ENCODE measurements at regions not wholly inside any gene's neighbourhood (a gene's known extent, or its start where the extent isn't known, plus 50 kb on each side); places are given as distances from the start of the nearest gene placed in this dataset.

- DNase-seq, result no peak
Observed at GRCh38 chr6:44682280-44682679, 294.8 kb downstream of the CDC5L start.

- no peak for DNase-seq
Observed at GRCh38 chr6:44682987-44683779, 295.7 kb downstream of the CDC5L start.

- no peak for DNase-seq
Observed at GRCh38 chr6:44685213-44685612, 297.7 kb downstream of the CDC5L start.

- no peak for DNase-seq
Observed at GRCh38 chr6:44696099-44696498, 308.6 kb downstream of the CDC5L start.

- no peak for DNase-seq
Observed at GRCh38 chr6:44696686-44697085, 309.2 kb downstream of the CDC5L start.

- DNase-seq, result no peak
Observed at GRCh38 chr6:44697327-44697726, 309.8 kb downstream of the CDC5L start.

- DNase-seq, result no peak
Observed at GRCh38 chr6:44698602-44699001, 311.1 kb downstream of the CDC5L start.

GRCh38 chr6:44699082-44699481 is 311.6 kb downstream of the CDC5L start:
- DNase-seq, result no peak

- DNase-seq, result no peak
Observed at GRCh38 chr6:44699851-44700250, 312.3 kb downstream of the CDC5L start.

GRCh38 chr6:44700422-44700821 is 312.9 kb downstream of the CDC5L start:
- no peak for DNase-seq

GRCh38 chr6:44701038-44701636 is 313.6 kb downstream of the CDC5L start:
- no peak for DNase-seq

GRCh38 chr6:44701637-44702101 is 314.2 kb downstream of the CDC5L start:
- no peak for DNase-seq

GRCh38 chr6:44702292-44702691 is 314.8 kb downstream of the CDC5L start:
- no peak for DNase-seq

- peak in 1 of 2 experiments; percentile 2 for DNase-seq
Observed at GRCh38 chr6:44704240-44705150, 317.0 kb downstream of the CDC5L start.

- no peak for DNase-seq
Observed at GRCh38 chr6:44705596-44705995, 318.1 kb downstream of the CDC5L start.

- no peak for DNase-seq
Observed at GRCh38 chr6:44706011-44706410, 318.5 kb downstream of the CDC5L start.

- no peak for DNase-seq
Observed at GRCh38 chr6:44708208-44708607, 320.7 kb downstream of the CDC5L start.

GRCh38 chr6:44712353-44713111 is 325.0 kb downstream of the CDC5L start:
- no peak for DNase-seq

- no peak for DNase-seq
Observed at GRCh38 chr6:44715188-44715587, 327.7 kb downstream of the CDC5L start.

GRCh38 chr6:44715925-44716324 is 328.4 kb downstream of the CDC5L start:
- no peak for DNase-seq

- no peak for DNase-seq
Observed at GRCh38 chr6:44717431-44717830, 329.9 kb downstream of the CDC5L start.

- no peak for DNase-seq
Observed at GRCh38 chr6:44721954-44722578, 334.6 kb downstream of the CDC5L start.

All from stimulated activated CD4-positive, alpha-beta T cell treated with anti-CD3 and anti-CD28 coated beads, Interleukin-4, amount 100 ng/mL, for 4 hours (primary cell).